ENCODE measurements at regions not wholly inside any gene's neighbourhood (a gene's known extent, or its start where the extent isn't known, plus 50 kb on each side); places are given as distances from the start of the nearest gene placed in this dataset.

GRCh38 chr2:60676706-60677330, 79.2 kb upstream of the PAPOLG start:
- Mint-ChIP-seq H3K4me3 (no peak overlapping the region), H3K4me1 (peaks cover 5% of the 10 kb centered on the region), H3K9me3 (no peaks in the 10 kb centered on the region), H3K27me3 (peaks cover 8% of the 10 kb centered on the region), H3K36me3 (no peaks in the 10 kb centered on the region), H3K27ac (no peak overlapping the region)
- no peak for ATAC-seq (ENCODE audit: low read depth)
- DNase-seq (ENCODE audit: low spot score in 2 of 2), result no peak

GRCh38 chr2:60677356-60677755, 78.7 kb upstream of the PAPOLG start:
- H3K4me3 Mint-ChIP-seq, result no peak overlapping the region
- H3K27me3 Mint-ChIP-seq, result peaks cover 8% of the 10 kb centered on the region
- H3K36me3 Mint-ChIP-seq, result no peaks in the 10 kb centered on the region
- no peak overlapping the region for H3K27ac Mint-ChIP-seq
- H3K9me3 Mint-ChIP-seq, result no peaks in the 10 kb centered on the region
- ATAC-seq (ENCODE audit: low read depth) (no peak), DNase-seq (ENCODE audit: low spot score in 2 of 2) (no peak)
- peaks cover 5% of the 10 kb centered on the region for H3K4me1 Mint-ChIP-seq

GRCh38 chr2:60678551-60678950, 77.5 kb upstream of the PAPOLG start:
- Mint-ChIP-seq H3K9me3 (no peaks in the 10 kb centered on the region), H3K27me3 (peaks cover 13% of the 10 kb centered on the region), H3K27ac (no peak overlapping the region), H3K4me1 (peaks cover 4% of the 10 kb centered on the region), H3K36me3 (no peaks in the 10 kb centered on the region), H3K4me3 (no peak overlapping the region)
- DNase-seq (ENCODE audit: low spot score in 2 of 2), result no peak
- no peak for ATAC-seq (ENCODE audit: low read depth)

- peaks cover 15% of the 10 kb centered on the region for H3K27me3 Mint-ChIP-seq
- no peak for ATAC-seq (ENCODE audit: low read depth)
Measured at GRCh38 chr2:60679036-60679780, 76.9 kb upstream of the PAPOLG start.

GRCh38 chr2:60693551-60693950, 62.5 kb upstream of the PAPOLG start:
- Mint-ChIP-seq H3K27ac (no peak overlapping the region), H3K9me3 (no peaks in the 10 kb centered on the region), H3K27me3 (peaks cover 7% of the 10 kb centered on the region), H3K4me1 (no peaks in the 10 kb centered on the region), H3K4me3 (no peak overlapping the region), H3K36me3 (no peaks in the 10 kb centered on the region)
- DNase-seq (ENCODE audit: low spot score in 2 of 2) (no peak), ATAC-seq (ENCODE audit: low read depth) (no peak)

More at GRCh38 chr2:60679036-60679780, 76.9 kb upstream of the PAPOLG start:
- no peak for DNase-seq (ENCODE audit: low spot score in 2 of 2)
- Mint-ChIP-seq H3K4me3 (no peak overlapping the region), H3K4me1 (peaks cover 3% of the 10 kb centered on the region), H3K9me3 (no peaks in the 10 kb centered on the region), H3K36me3 (no peaks in the 10 kb centered on the region), H3K27ac (no peak overlapping the region)

GRCh38 chr2:60695793-60696192, 60.3 kb upstream of the PAPOLG start:
- Mint-ChIP-seq H3K9me3 (no peaks in the 10 kb centered on the region), H3K4me3 (no peak overlapping the region), H3K27ac (no peak overlapping the region), H3K36me3 (no peaks in the 10 kb centered on the region), H3K27me3 (peaks cover 5% of the 10 kb centered on the region), H3K4me1 (peaks cover 3% of the 10 kb centered on the region)
- ATAC-seq (ENCODE audit: low read depth), result no peak
- no peak for DNase-seq (ENCODE audit: low spot score in 2 of 2)

- ATAC-seq (ENCODE audit: low read depth), result peak; percentile 72
- no peaks in the 10 kb centered on the region for H3K27me3 Mint-ChIP-seq
Measured at GRCh38 chr2:60699617-60700016, 56.5 kb upstream of the PAPOLG start.

GRCh38 chr2:60706021-60706420, 50.0 kb upstream of the PAPOLG start:
- no peaks in the 10 kb centered on the region for H3K9me3 Mint-ChIP-seq
- H3K36me3 Mint-ChIP-seq, result no peaks in the 10 kb centered on the region
- no peak for ATAC-seq (ENCODE audit: low read depth)
- H3K27me3 Mint-ChIP-seq, result peaks cover 3% of the 10 kb centered on the region
- DNase-seq (ENCODE audit: low spot score in 2 of 2), result no peak
- H3K4me3 Mint-ChIP-seq, result no peak overlapping the region
- H3K27ac Mint-ChIP-seq, result no peak overlapping the region
- H3K4me1 Mint-ChIP-seq, result no peaks in the 10 kb centered on the region

More at GRCh38 chr2:60699617-60700016, 56.5 kb upstream of the PAPOLG start:
- Mint-ChIP-seq H3K4me1 (peaks cover 3% of the 10 kb centered on the region), H3K4me3 (no peak overlapping the region), H3K9me3 (no peaks in the 10 kb centered on the region), H3K27ac (no peak overlapping the region), H3K36me3 (no peaks in the 10 kb centered on the region)
- no peak for DNase-seq (ENCODE audit: low spot score in 2 of 2)

All from memory B cell (primary cell).